HUES64 (cell line): ENCODE measurements at regions not wholly inside any gene's neighbourhood (a gene's known extent, or its start where the extent isn't known, plus 50 kb on each side); places are given as distances from the start of the nearest gene placed in this dataset.
"Not testable (repeated sequence)": the region's sequence is repeated elsewhere in the genome, so short reads cannot be mapped to it uniquely, and the experiment has no call there.

ENCODE experiments used
- H3K27ac ChIP-seq: 2 replicates; pipeline ENCODE4 v1.7.0; 2013; ENCODE audit warnings: low read depth, low read length, inconsistent platforms
- H3K27me3 ChIP-seq: 2 replicates; pipeline ENCODE4 v1.6.1; 2013; ENCODE audit warnings: mild to moderate bottlenecking, low read length; ENCODE audit not compliant: insufficient read depth
- H3K36me3 ChIP-seq: 2 replicates; pipeline ENCODE4 v1.6.1; 2013; ENCODE audit warnings: mild to moderate bottlenecking, low read length; ENCODE audit not compliant: insufficient read depth
- H3K4me1 ChIP-seq: 2 replicates; pipeline ENCODE4 v1.6.1; 2013; ENCODE audit warnings: mild to moderate bottlenecking, low read length, moderate library complexity; ENCODE audit not compliant: insufficient read depth
- H3K4me3 ChIP-seq: 2 replicates; pipeline ENCODE4 v1.5.1; 2013; ENCODE audit warnings: mild to moderate bottlenecking, low read length, moderate library complexity
- H3K9ac ChIP-seq: 2 replicates; pipeline ENCODE4 v1.6.1; 2013; ENCODE audit warnings: mild to moderate bottlenecking, low read depth, low read length
- H3K9me3 ChIP-seq: 2 replicates; pipeline ENCODE4 v1.6.1; 2013; ENCODE audit warnings: low read depth, low read length; ENCODE audit not compliant: insufficient read depth
- WGBS: fragments of 150-250, 120-280 bp; methylation state at CpG from one replicate; pipeline ENCODE4 v1.1.7; 2013; ENCODE audit warnings: missing lambda C conversion rate; 5-methylcytosine and 5-hydroxymethylcytosine counted together

GRCh38 chr1:193451001-193451400 is 264.6 kb upstream of the B3GALT2 start:
- Histone ChIP-seq H3K4me3 (no peak overlapping the region), H3K27ac (no peak overlapping the region), H3K9me3 (no peaks in the 10 kb centered on the region), H3K9ac (no peak overlapping the region), H3K27me3 (no peaks in the 10 kb centered on the region), H3K36me3 (no peaks in the 10 kb centered on the region), H3K4me1 (no peaks in the 10 kb centered on the region)
- no CpG with 5 or more reads among the region's 1 CpG for WGBS

- 79% methylated on average over 5 of the region's 5 CpGs for WGBS
- Histone ChIP-seq H3K27me3 (no peaks in the 10 kb centered on the region), H3K27ac (no peak overlapping the region)
Observed at GRCh38 chr1:193448682-193449461, 262.5 kb upstream of the B3GALT2 start.

GRCh38 chr1:193443886-193444285 is 257.5 kb upstream of the B3GALT2 start:
- WGBS, result 100% methylated on average over 1 of the region's 2 CpGs
- H3K9me3 ChIP-seq, result no peaks in the 10 kb centered on the region

More at GRCh38 chr1:193448682-193449461, 262.5 kb upstream of the B3GALT2 start:
- H3K36me3 ChIP-seq, result no peaks in the 10 kb centered on the region
- no peaks in the 10 kb centered on the region for H3K9me3 ChIP-seq
- H3K4me3 ChIP-seq, result no peak overlapping the region
- no peaks in the 10 kb centered on the region for H3K4me1 ChIP-seq
- no peak overlapping the region for H3K9ac ChIP-seq

GRCh38 chr1:193438771-193439170 is 252.4 kb upstream of the B3GALT2 start:
- Histone ChIP-seq H3K9ac (no peak overlapping the region), H3K27me3 (no peaks in the 10 kb centered on the region), H3K36me3 (no peaks in the 10 kb centered on the region), H3K27ac (no peak overlapping the region), H3K4me3 (no peak overlapping the region), H3K9me3 (peaks cover 10% of the 10 kb centered on the region), H3K4me1 (no peaks in the 10 kb centered on the region)
- 85% methylated on average over 1 of the region's 1 CpG for WGBS

More at GRCh38 chr1:193443886-193444285, 257.5 kb upstream of the B3GALT2 start:
- no peaks in the 10 kb centered on the region for H3K4me1 ChIP-seq
- H3K27ac ChIP-seq, result no peak overlapping the region
- no peaks in the 10 kb centered on the region for H3K27me3 ChIP-seq
- no peaks in the 10 kb centered on the region for H3K36me3 ChIP-seq
- H3K9ac ChIP-seq, result no peak overlapping the region
- H3K4me3 ChIP-seq, result no peak overlapping the region

- WGBS, result 95% methylated on average over 2 of the region's 2 CpGs
- H3K9me3 ChIP-seq, result peaks cover 15% of the 10 kb centered on the region
- H3K4me1 ChIP-seq, result no peaks in the 10 kb centered on the region
Observed at GRCh38 chr1:193438312-193438711, 251.9 kb upstream of the B3GALT2 start.

GRCh38 chr1:193437785-193438184 is 251.4 kb upstream of the B3GALT2 start:
- Histone ChIP-seq H3K36me3 (no peaks in the 10 kb centered on the region), H3K27me3 (no peaks in the 10 kb centered on the region), H3K9ac (no peak overlapping the region), H3K9me3 (peaks cover 20% of the 10 kb centered on the region), H3K4me1 (no peaks in the 10 kb centered on the region), H3K27ac (no peak overlapping the region), H3K4me3 (no peak overlapping the region)

More at GRCh38 chr1:193438312-193438711, 251.9 kb upstream of the B3GALT2 start:
- no peaks in the 10 kb centered on the region for H3K36me3 ChIP-seq
- H3K4me3 ChIP-seq, result no peak overlapping the region
- H3K9ac ChIP-seq, result no peak overlapping the region
- no peaks in the 10 kb centered on the region for H3K27me3 ChIP-seq
- no peak overlapping the region for H3K27ac ChIP-seq

GRCh38 chr1:193437333-193437732 is 250.9 kb upstream of the B3GALT2 start:
- H3K9ac ChIP-seq, H3K27ac ChIP-seq, H3K27me3 ChIP-seq, H3K4me1 ChIP-seq, H3K36me3 ChIP-seq, H3K4me3 ChIP-seq: not testable (repeated sequence)
- H3K9me3 ChIP-seq, result peaks cover 24% of the 10 kb centered on the region
- WGBS, result 97% methylated on average over 14 of the region's 19 CpGs

- Histone ChIP-seq H3K4me1 (no peaks in the 10 kb centered on the region), H3K27me3 (no peaks in the 10 kb centered on the region), H3K9me3 (peaks cover 32% of the 10 kb centered on the region), H3K9ac (no peak overlapping the region), H3K27ac (no peak overlapping the region), H3K4me3 (no peak overlapping the region), H3K36me3 (no peaks in the 10 kb centered on the region)
- 98% methylated on average over 1 of the region's 1 CpG for WGBS
Observed at GRCh38 chr1:193435781-193436180, 249.4 kb upstream of the B3GALT2 start.

GRCh38 chr1:193434319-193434718 is 247.9 kb upstream of the B3GALT2 start:
- H3K27me3 ChIP-seq, result no peaks in the 10 kb centered on the region
- H3K4me3 ChIP-seq, result no peak overlapping the region
- H3K36me3 ChIP-seq, result no peaks in the 10 kb centered on the region
- peaks cover 32% of the 10 kb centered on the region for H3K9me3 ChIP-seq
- no CpG with 5 or more reads among the region's 1 CpG for WGBS
- no peak overlapping the region for H3K9ac ChIP-seq
- no peaks in the 10 kb centered on the region for H3K4me1 ChIP-seq
- no peak overlapping the region for H3K27ac ChIP-seq

- Histone ChIP-seq H3K9ac (no peak overlapping the region), H3K4me1 (no peaks in the 10 kb centered on the region), H3K4me3 (no peak overlapping the region), H3K36me3 (no peaks in the 10 kb centered on the region), H3K27me3 (no peaks in the 10 kb centered on the region), H3K9me3 (peaks cover 32% of the 10 kb centered on the region), H3K27ac (no peak overlapping the region)
- 93% methylated on average over 1 of the region's 1 CpG for WGBS
Observed at GRCh38 chr1:193433599-193433998, 247.2 kb upstream of the B3GALT2 start.

- H3K9ac ChIP-seq, result no peak overlapping the region
- WGBS, result 93% methylated on average over 3 of the region's 3 CpGs
- H3K4me1 ChIP-seq, result no peaks in the 10 kb centered on the region
- H3K9me3 ChIP-seq, result peaks cover 32% of the 10 kb centered on the region
- H3K27me3 ChIP-seq, result no peaks in the 10 kb centered on the region
- no peaks in the 10 kb centered on the region for H3K36me3 ChIP-seq
- H3K27ac ChIP-seq, result no peak overlapping the region
- H3K4me3 ChIP-seq, result no peak overlapping the region
Observed at GRCh38 chr1:193432979-193433587, 246.7 kb upstream of the B3GALT2 start.
